SK-N-SH (cell line): ENCODE measurements at regions not wholly inside any gene's neighbourhood (a gene's known extent, or its start where the extent isn't known, plus 50 kb on each side); places are given as distances from the start of the nearest gene placed in this dataset.

ENCODE experiments used
- CTCF ChIA-PET: fragments of 300-600, 350-600 bp; formaldehyde crosslinking; extraction: SDS; loops from one replicate; lab custom pipeline; 2021; lab: Yijun Ruan, JAX
- POLR2A ChIA-PET: fragments of 350-600 bp; sonication (Branson Sonifier 250); formaldehyde crosslinking; extraction: SDS; loops from one replicate; lab custom pipeline; 2020; ENCODE audit warnings: antibody characterized with exemption, inconsistent platforms; lab: Yijun Ruan, JAX
- DNase-seq: peaks from one replicate; pipeline ENCODE4 v3.0.0; 2012
- H2AFZ ChIP-seq: fragments of 200-600 bp; sonication (generic); 2 replicates; pipeline ENCODE4 v1.8.1; 2016; ENCODE audit warnings: antibody characterized with exemption, mild to moderate bottlenecking, low read depth
- H3F3A ChIP-seq: fragments of 200-600 bp; sonication (generic); replicated peaks from 2 replicates; pipeline ENCODE3; 2016; ENCODE audit warnings: antibody characterized with exemption, mild to moderate bottlenecking; ENCODE audit not compliant: insufficient read depth
- H3K27ac ChIP-seq, 2 experiments: fragments of 200-500 bp in 1 of 2; fragments of 200-600 bp in 1 of 2; sonication (Bioruptor generic) in 1 of 2; sonication (generic), shearing (Covaris generic) in 1 of 2; 2 replicates each; pipeline versions ENCODE4 v1.5.1 to v1.6.1; 2014 to 2016; ENCODE audit warnings: low read depth in 2 of 2, inconsistent platforms in 1 of 2, low read length in 1 of 2, mild to moderate bottlenecking in 1 of 2, mixed read lengths in 1 of 2
- H3K27me3 ChIP-seq: fragments of 200-600 bp; sonication (generic), shearing (Covaris generic); 2 replicates; pipeline ENCODE4 v1.6.1; 2016; ENCODE audit warnings: mixed run types; ENCODE audit not compliant: insufficient read depth
- H3K36me3 ChIP-seq, 2 experiments: fragments of 200-500 bp in 1 of 2; fragments of 200-600 bp in 1 of 2; sonication (Bioruptor generic) in 1 of 2; sonication (generic) in 1 of 2; replicated peaks in 1 of 2; 2 replicates each; pipeline versions ENCODE3 to v1.5.1; 2014 to 2016; ENCODE audit warnings: low read length in 1 of 2, mild to moderate bottlenecking in 1 of 2; ENCODE audit not compliant: insufficient read depth in 2 of 2, control insufficient read depth in 1 of 2
- H3K4me1 ChIP-seq, 2 experiments: fragments of 200-500 bp in 1 of 2; fragments of 200-600 bp in 1 of 2; sonication (Bioruptor generic) in 1 of 2; sonication (generic), shearing (Covaris generic) in 1 of 2; 2 replicates each; pipeline versions ENCODE4 v1.5.1 to v1.6.1; 2014 to 2016; ENCODE audit warnings: low read depth in 1 of 2, low read length in 1 of 2, mixed run types in 1 of 2; ENCODE audit not compliant: insufficient read depth in 2 of 2, control insufficient read depth in 1 of 2
- H3K4me2 ChIP-seq: fragments of 200-600 bp; sonication (generic), shearing (Covaris generic); 2 replicates; pipeline ENCODE4 v1.6.1; 2017; ENCODE audit warnings: mixed run types
- H3K4me3 ChIP-seq, 2 experiments: fragments of 200-500 bp in 1 of 2; fragments of 200-600 bp in 1 of 2; sonication (Bioruptor generic) in 1 of 2; sonication (generic), shearing (Covaris generic) in 1 of 2; 2 replicates each; pipeline versions ENCODE4 v1.5.1 to v1.8.1; 2014 to 2016; ENCODE audit warnings: low read depth in 2 of 2, inconsistent platforms in 1 of 2, low read length in 1 of 2, mild to moderate bottlenecking in 1 of 2, mixed read lengths in 1 of 2, moderate library complexity in 1 of 2
- H3K79me2 ChIP-seq: fragments of 200-600 bp; sonication (generic); 2 replicates; pipeline ENCODE4 v1.8.1; 2017; ENCODE audit warnings: mild to moderate bottlenecking; ENCODE audit not compliant: insufficient read depth
- H3K9ac ChIP-seq: fragments of 200-600 bp; sonication (generic); 2 replicates; pipeline ENCODE4 v1.6.1; 2017; ENCODE audit warnings: mixed run types
- H3K9me2 ChIP-seq: fragments of 200-600 bp; sonication (generic); 2 replicates; pipeline ENCODE4 v1.6.1; 2017; ENCODE audit warnings: mixed run types
- H3K9me3 ChIP-seq: fragments of 200-600 bp; sonication (generic); 2 replicates; pipeline ENCODE4 v1.6.1; 2017; ENCODE audit warnings: mixed run types, mild to moderate bottlenecking, moderate library complexity
- H4K20me1 ChIP-seq: fragments of 200-600 bp; sonication (generic); 2 replicates; pipeline ENCODE4 v1.6.1; 2017; ENCODE audit warnings: mild to moderate bottlenecking, mixed run types; ENCODE audit not compliant: insufficient read depth
- CTCF ChIP-seq: fragments of 200-600 bp; sonication (generic); IDR thresholded peaks from 2 replicates; pipeline ENCODE4 v1.6.1; 2017; ENCODE audit warnings: antibody characterized with exemption, mild to moderate bottlenecking, moderate library complexity
- FOSL2 ChIP-seq: IDR thresholded peaks from 2 replicates; pipeline ENCODE4 v1.4.0; 2012; ENCODE audit warnings: low read depth, mild to moderate bottlenecking, moderate library complexity, borderline replicate concordance
- FOXJ3 ChIP-seq: sonication (generic); formaldehyde crosslinking; IDR thresholded peaks from 2 replicates; pipeline ENCODE4 v1.5.1; 2020; ENCODE audit warnings: mild to moderate bottlenecking, missing genetic modification reagents
- JUND ChIP-seq: IDR thresholded peaks from 2 replicates; pipeline ENCODE4 v1.4.0; 2012
- MXI1 ChIP-seq: IDR thresholded peaks from 2 replicates; pipeline ENCODE4 v1.6.1; 2012; ENCODE audit warnings: mild to moderate bottlenecking, low read depth, low read length, improper control_type of control experiment
- NFIC ChIP-seq: IDR thresholded peaks from 2 replicates; pipeline ENCODE4 v1.4.0; 2012; ENCODE audit warnings: borderline replicate concordance
- PBX3 ChIP-seq: IDR thresholded peaks from 2 replicates; pipeline ENCODE4; 2012
- REST ChIP-seq: IDR thresholded peaks from 2 replicates; pipeline ENCODE4 v1.6.1; 2012; ENCODE audit warnings: mild to moderate bottlenecking, low read depth, low read length, moderate library complexity
- RXRA ChIP-seq: IDR thresholded peaks from 2 replicates; pipeline ENCODE4 v1.4.0; 2012; ENCODE audit warnings: low read depth, mild to moderate bottlenecking, borderline replicate concordance
- SIN3A ChIP-seq: IDR thresholded peaks from 2 replicates; pipeline ENCODE4 v1.6.1; 2012; ENCODE audit warnings: low read depth, mild to moderate bottlenecking, low read length, moderate library complexity, borderline replicate concordance
- SMC3 ChIP-seq: IDR thresholded peaks from 2 replicates; pipeline ENCODE4 v1.6.1; 2012; ENCODE audit warnings: low read depth, low read length, improper control_type of control experiment
- YY1 ChIP-seq: IDR thresholded peaks from 2 replicates; pipeline ENCODE4 v1.4.0; 2012; ENCODE audit warnings: low read depth, mild to moderate bottlenecking
- whole genome bisulfite sequencing: methylation state at CpG from one replicate; pipeline ENCODE4 v1.1.6; 2017; ENCODE audit warnings: low lambda C conversion rate; 5-methylcytosine and 5-hydroxymethylcytosine counted together

GRCh38 chr2:196482119-196483065 is 157.1 kb upstream of the CCDC150 start:
- Histone ChIP-seq H3K79me2 (no peaks in the 10 kb centered on the region), H3K27me3 (no peaks in the 10 kb centered on the region), H2AFZ (no peak overlapping the region), H3K4me1 (no peaks in the 10 kb centered on the region), H3K4me3 (no peak overlapping the region), H3K4me2 (no peak overlapping the region), H3K36me3 (no peaks in the 10 kb centered on the region), H4K20me1 (no peaks in the 10 kb centered on the region), H3K27ac (no peak overlapping the region), H3K9ac (no peak overlapping the region), H3K9me3 (no peaks in the 10 kb centered on the region), H3F3A (no peaks in the 10 kb centered on the region), H3K9me2 (no peaks in the 10 kb centered on the region)
- CTCF ChIA-PET: no interaction called here
- POLR2A ChIA-PET: no interaction called here
- WGBS: 83% methylated on average over 6 of the region's 6 CpGs
- DNase-seq: no peak
- TF ChIP-seq CTCF (peak; percentile 7; the same call in 1 of the 2 replicates), SIN3A (no peak), RXRA (no peak), SMC3 (no peak), NFIC (no peak), FOXJ3 (CRISPR knock-in tag) (no peak), PBX3 (no peak), MXI1 (no peak), YY1 (no peak)

- 80% methylated on average over 3 of the region's 3 CpGs for WGBS
- Histone ChIP-seq H3K27me3 (no peaks in the 10 kb centered on the region), H3K27ac (no peak overlapping the region), H3K9ac (no peak overlapping the region), H3K79me2 (no peaks in the 10 kb centered on the region), H3K4me2 (no peak overlapping the region), H3K4me1 (no peaks in the 10 kb centered on the region), H4K20me1 (no peaks in the 10 kb centered on the region), H3K4me3 (no peak overlapping the region), H3K36me3 (no peaks in the 10 kb centered on the region), H3F3A (no peaks in the 10 kb centered on the region), H2AFZ (no peak overlapping the region), H3K9me2 (no peaks in the 10 kb centered on the region), H3K9me3 (no peaks in the 10 kb centered on the region)
- ChIA-PET CTCF (interaction anchor here (1.2 kb wide), 1 partner anchor 33 kb away, joined by 3 read pairs; no protein-coding TSS in a partner anchor), POLR2A (no interaction called here)
- no peak for TF ChIP-seq FOSL2
- TF ChIP-seq JUND: no peak
- TF ChIP-seq REST: no peak
- no peak for DNase-seq
These were observed 153.4 kb upstream of the CCDC150 start for GRCh38 chr2:196486146-196486545.
